Suprapubic skin (tissue), 4 donors: ENCODE measurements at regions not wholly inside any gene's neighbourhood (a gene's known extent, or its start where the extent isn't known, plus 50 kb on each side); places are given as distances from the start of the nearest gene placed in this dataset.

Source experiments
- POLR2A ChIP-seq, 2 donors: fragments of 450-650 bp; IDR thresholded peaks; one replicate each; pipeline ENCODE4 v1.6.1; 2017; ENCODE audit warnings: antibody characterized with exemption in 2 of 2, mild to moderate bottlenecking in 2 of 2, moderate library complexity in 2 of 2
- POLR2AphosphoS5 ChIP-seq, 3 donors: sonication (generic); formaldehyde crosslinking; IDR thresholded peaks; one replicate each; pipeline ENCODE4 v1.6.1; 2017; ENCODE audit warnings: antibody characterized with exemption in 3 of 3
- TF ChIP-seq, protein P1 (sequence below), 2 donors: fragments of 200-600 bp in 1 of 2; fragments of 450-650 bp in 1 of 2; sonication (generic) in 1 of 2; IDR thresholded peaks; one replicate each; pipeline ENCODE4 v1.5.1; 2016 to 2019; ENCODE audit warnings: antibody characterized with exemption in 2 of 2, mild to moderate bottlenecking in 1 of 2, moderate library complexity in 1 of 2

DNA sequence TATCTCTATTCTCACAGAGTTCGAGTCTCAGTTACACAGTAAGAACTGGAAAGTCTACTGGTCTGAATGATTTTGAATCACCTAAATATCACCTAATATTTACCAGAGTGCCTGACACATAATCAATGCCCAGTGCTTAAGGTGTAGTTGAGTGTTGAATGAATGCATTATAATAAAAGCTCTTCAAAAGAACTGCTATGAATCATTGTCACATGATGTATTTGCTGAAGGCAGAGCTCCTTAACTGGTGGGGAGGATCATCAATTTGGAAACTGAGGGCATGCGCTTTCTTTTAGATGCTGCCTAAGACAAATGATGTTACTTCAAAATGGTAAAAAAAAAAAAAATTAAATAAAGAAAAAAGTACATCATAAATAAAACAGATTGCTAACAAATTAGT is 359.4 kb upstream of the KIF2B start:
- TF ChIP-seq POLR2A (IDR thresholded peaks at IDR 0.05) (no peak), POLR2AphosphoS5 (IDR thresholded peaks at IDR 0.05) (no peak)
- TF ChIP-seq, protein P1, sequence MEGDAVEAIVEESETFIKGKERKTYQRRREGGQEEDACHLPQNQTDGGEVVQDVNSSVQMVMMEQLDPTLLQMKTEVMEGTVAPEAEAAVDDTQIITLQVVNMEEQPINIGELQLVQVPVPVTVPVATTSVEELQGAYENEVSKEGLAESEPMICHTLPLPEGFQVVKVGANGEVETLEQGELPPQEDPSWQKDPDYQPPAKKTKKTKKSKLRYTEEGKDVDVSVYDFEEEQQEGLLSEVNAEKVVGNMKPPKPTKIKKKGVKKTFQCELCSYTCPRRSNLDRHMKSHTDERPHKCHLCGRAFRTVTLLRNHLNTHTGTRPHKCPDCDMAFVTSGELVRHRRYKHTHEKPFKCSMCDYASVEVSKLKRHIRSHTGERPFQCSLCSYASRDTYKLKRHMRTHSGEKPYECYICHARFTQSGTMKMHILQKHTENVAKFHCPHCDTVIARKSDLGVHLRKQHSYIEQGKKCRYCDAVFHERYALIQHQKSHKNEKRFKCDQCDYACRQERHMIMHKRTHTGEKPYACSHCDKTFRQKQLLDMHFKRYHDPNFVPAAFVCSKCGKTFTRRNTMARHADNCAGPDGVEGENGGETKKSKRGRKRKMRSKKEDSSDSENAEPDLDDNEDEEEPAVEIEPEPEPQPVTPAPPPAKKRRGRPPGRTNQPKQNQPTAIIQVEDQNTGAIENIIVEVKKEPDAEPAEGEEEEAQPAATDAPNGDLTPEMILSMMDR (IDR thresholded peaks at IDR 0.05): no peak
